ENCODE measurements at regions not wholly inside any gene's neighbourhood (a gene's known extent, or its start where the extent isn't known, plus 50 kb on each side); places are given as distances from the start of the nearest gene placed in this dataset.
A peak's percentile ranks its signal among the peaks of the same experiment; 100 is the strongest.

- H3K36me3 ChIP-seq (ENCODE audit: control insufficient read depth in 4 of 4, insufficient read depth in 4 of 4, low read length in 4 of 4) = no peaks in the 10 kb centered on the region
- TF ChIP-seq, protein P1, sequence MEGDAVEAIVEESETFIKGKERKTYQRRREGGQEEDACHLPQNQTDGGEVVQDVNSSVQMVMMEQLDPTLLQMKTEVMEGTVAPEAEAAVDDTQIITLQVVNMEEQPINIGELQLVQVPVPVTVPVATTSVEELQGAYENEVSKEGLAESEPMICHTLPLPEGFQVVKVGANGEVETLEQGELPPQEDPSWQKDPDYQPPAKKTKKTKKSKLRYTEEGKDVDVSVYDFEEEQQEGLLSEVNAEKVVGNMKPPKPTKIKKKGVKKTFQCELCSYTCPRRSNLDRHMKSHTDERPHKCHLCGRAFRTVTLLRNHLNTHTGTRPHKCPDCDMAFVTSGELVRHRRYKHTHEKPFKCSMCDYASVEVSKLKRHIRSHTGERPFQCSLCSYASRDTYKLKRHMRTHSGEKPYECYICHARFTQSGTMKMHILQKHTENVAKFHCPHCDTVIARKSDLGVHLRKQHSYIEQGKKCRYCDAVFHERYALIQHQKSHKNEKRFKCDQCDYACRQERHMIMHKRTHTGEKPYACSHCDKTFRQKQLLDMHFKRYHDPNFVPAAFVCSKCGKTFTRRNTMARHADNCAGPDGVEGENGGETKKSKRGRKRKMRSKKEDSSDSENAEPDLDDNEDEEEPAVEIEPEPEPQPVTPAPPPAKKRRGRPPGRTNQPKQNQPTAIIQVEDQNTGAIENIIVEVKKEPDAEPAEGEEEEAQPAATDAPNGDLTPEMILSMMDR (IDR thresholded peaks at IDR 0.05; ENCODE audit: control extremely low read depth, extremely low read depth) = no peak
- H3K4me3 ChIP-seq = no peak overlapping the region
- H3K27ac ChIP-seq (ENCODE audit: low read depth in 1 of 2, low read length in 1 of 2) = no peak overlapping the region
- DNase-seq (no peak), ATAC-seq (ENCODE audit: insufficient read depth, low FRiP score) (no peak)
- H3K4me1 ChIP-seq (ENCODE audit: control insufficient read depth in 5 of 5, insufficient read depth in 5 of 5, low read length in 5 of 5) = peaks cover 0 to 4% (median 0%) of the 10 kb centered on the region in 5 donors
- peaks cover 0 to 13% (median 0%) of the 10 kb centered on the region in 3 donors for H3K27me3 ChIP-seq (ENCODE audit: control insufficient read depth in 3 of 3, insufficient read depth in 3 of 3, low read length in 2 of 3)
- WGBS, 2 donors = 83 to 88% methylated on average over 3 of the region's 3 CpGs
- no peak overlapping the region for H3K9ac ChIP-seq (ENCODE audit: insufficient read depth in 1 of 2, low read length in 2 of 2)
- H3K9me3 ChIP-seq (ENCODE audit: control insufficient read depth in 4 of 4, insufficient read depth in 3 of 4, low read length in 3 of 4) = no peaks in the 10 kb centered on the region
These were observed 113.0 kb upstream of the SIRPA start for GRCh38 chr20:1782181-1782580.

- TF ChIP-seq, protein P1 (IDR thresholded peaks at IDR 0.05; ENCODE audit: control extremely low read depth, extremely low read depth) = no peak
- no peak overlapping the region for H3K4me3 ChIP-seq
- ATAC-seq (ENCODE audit: insufficient read depth, low FRiP score) (no peak), DNase-seq (no peak)
- H3K9ac ChIP-seq (ENCODE audit: insufficient read depth in 1 of 2, low read length in 2 of 2) = no peak overlapping the region
- peaks cover 5 to 17% (median 7%) of the 10 kb centered on the region in 5 donors for H3K4me1 ChIP-seq (ENCODE audit: control insufficient read depth in 5 of 5, insufficient read depth in 5 of 5, low read length in 5 of 5)
- H3K27me3 ChIP-seq (ENCODE audit: control insufficient read depth in 3 of 3, insufficient read depth in 3 of 3, low read length in 2 of 3) = peaks cover 0 to 13% (median 0%) of the 10 kb centered on the region in 3 donors
- 91 to 97% methylated on average over 5 of the region's 5 CpGs for WGBS, 2 donors
- no peaks in the 10 kb centered on the region for H3K36me3 ChIP-seq (ENCODE audit: control insufficient read depth in 4 of 4, insufficient read depth in 4 of 4, low read length in 4 of 4)
- H3K9me3 ChIP-seq (ENCODE audit: control insufficient read depth in 4 of 4, insufficient read depth in 3 of 4, low read length in 3 of 4) = no peaks in the 10 kb centered on the region
- H3K27ac ChIP-seq (ENCODE audit: low read depth in 1 of 2, low read length in 1 of 2) = no peak overlapping the region
These were observed 115.6 kb upstream of the SIRPA start for GRCh38 chr20:1779567-1779966.

DNA sequence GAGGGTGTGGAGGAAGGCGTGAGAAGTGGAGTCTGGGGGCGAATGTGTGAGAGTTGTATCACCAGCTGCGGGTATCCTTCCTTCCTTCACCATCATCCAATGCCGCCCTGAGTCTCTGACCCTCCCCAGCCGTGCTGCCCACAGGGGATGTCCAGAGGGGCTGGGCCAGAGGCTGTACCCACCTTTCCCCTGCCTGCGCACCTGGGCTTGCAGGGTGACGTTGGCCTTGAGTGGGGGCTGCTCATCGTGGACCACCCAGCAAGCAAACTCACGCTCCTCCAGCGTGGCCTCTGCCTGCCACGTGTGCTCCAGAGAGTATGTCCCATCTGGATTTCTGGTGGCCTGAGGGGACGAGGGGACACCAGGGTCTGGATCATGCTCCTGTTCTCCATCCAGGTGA, 116.9 kb upstream of the SIRPA start:
- DNase-seq = no peak
- WGBS, 2 donors = 77 to 94% methylated on average over 12 of the region's 12 CpGs
- Histone ChIP-seq H3K27me3 (ENCODE audit: control insufficient read depth in 3 of 3, insufficient read depth in 3 of 3, low read length in 2 of 3) (peaks cover 0 to 8% (median 0%) of the 10 kb centered on the region in 3 donors), H3K9me3 (ENCODE audit: control insufficient read depth in 4 of 4, insufficient read depth in 3 of 4, low read length in 3 of 4) (no peaks in the 10 kb centered on the region), H3K27ac (ENCODE audit: low read depth in 1 of 2, low read length in 1 of 2) (no peak overlapping the region), H3K4me1 (ENCODE audit: control insufficient read depth in 5 of 5, insufficient read depth in 5 of 5, low read length in 5 of 5) (peaks cover 5 to 17% (median 7%) of the 10 kb centered on the region in 5 donors), H3K9ac (ENCODE audit: insufficient read depth in 1 of 2, low read length in 2 of 2) (no peak overlapping the region), H3K36me3 (ENCODE audit: control insufficient read depth in 4 of 4, insufficient read depth in 4 of 4, low read length in 4 of 4) (no peaks in the 10 kb centered on the region), H3K4me3 (no peak overlapping the region)
- ATAC-seq (ENCODE audit: insufficient read depth, low FRiP score) = no peak
- TF ChIP-seq, protein P1 (IDR thresholded peaks at IDR 0.05; ENCODE audit: control extremely low read depth, extremely low read depth) = no peak

DNA sequence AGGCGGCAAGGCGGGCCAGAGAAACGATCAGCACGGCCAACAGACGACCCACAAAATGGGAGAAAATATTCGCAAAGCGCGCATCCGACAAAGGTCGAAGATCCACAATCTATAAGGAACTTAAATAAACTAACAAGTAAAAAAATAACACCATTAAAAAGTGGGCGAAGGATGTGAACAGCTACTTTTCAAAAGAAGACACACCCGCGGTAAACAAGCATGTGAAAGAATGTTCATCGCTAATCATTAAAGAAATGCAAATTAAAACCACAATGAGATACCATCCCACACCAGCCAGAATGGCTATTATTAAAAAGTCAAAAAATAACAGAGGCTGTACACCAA, 117.8 kb upstream of the SIRPA start:
- DNase-seq = no peak
- Histone ChIP-seq H3K9me3 (ENCODE audit: control insufficient read depth in 4 of 4, insufficient read depth in 3 of 4, low read length in 3 of 4) (no peaks in the 10 kb centered on the region), H3K27me3 (ENCODE audit: control insufficient read depth in 3 of 3, insufficient read depth in 3 of 3, low read length in 2 of 3) (peaks cover 0 to 8% (median 0%) of the 10 kb centered on the region in 3 donors), H3K4me1 (ENCODE audit: control insufficient read depth in 5 of 5, insufficient read depth in 5 of 5, low read length in 5 of 5) (peaks cover 5 to 17% (median 7%) of the 10 kb centered on the region in 5 donors), H3K27ac (ENCODE audit: low read depth in 1 of 2, low read length in 1 of 2) (no peak overlapping the region), H3K4me3 (no peak overlapping the region), H3K9ac (ENCODE audit: insufficient read depth in 1 of 2, low read length in 2 of 2) (peak overlapping the region in 1 of 2 donors; percentile 32), H3K36me3 (ENCODE audit: control insufficient read depth in 4 of 4, insufficient read depth in 4 of 4, low read length in 4 of 4) (no peaks in the 10 kb centered on the region)
- WGBS, 2 donors = 19 to 24% methylated on average over 14 of the region's 14 CpGs
- TF ChIP-seq, protein P1 (IDR thresholded peaks at IDR 0.05; ENCODE audit: control extremely low read depth, extremely low read depth) = no peak
- no peak for ATAC-seq (ENCODE audit: insufficient read depth, low FRiP score)
